Nucleus accumbens (tissue), 56 donors: ENCODE measurements at regions not wholly inside any gene's neighbourhood (a gene's known extent, or its start where the extent isn't known, plus 50 kb on each side); places are given as distances from the start of the nearest gene placed in this dataset.
"Not testable (repeated sequence)": the region's sequence is repeated elsewhere in the genome, so short reads cannot be mapped to it uniquely, and the experiment has no call there.

Experiments
- DNase-seq, 56 donors: peaks; one replicate each; lab custom pipeline; 2025; lab: John Stamatoyannopoulos, UW

DNA sequence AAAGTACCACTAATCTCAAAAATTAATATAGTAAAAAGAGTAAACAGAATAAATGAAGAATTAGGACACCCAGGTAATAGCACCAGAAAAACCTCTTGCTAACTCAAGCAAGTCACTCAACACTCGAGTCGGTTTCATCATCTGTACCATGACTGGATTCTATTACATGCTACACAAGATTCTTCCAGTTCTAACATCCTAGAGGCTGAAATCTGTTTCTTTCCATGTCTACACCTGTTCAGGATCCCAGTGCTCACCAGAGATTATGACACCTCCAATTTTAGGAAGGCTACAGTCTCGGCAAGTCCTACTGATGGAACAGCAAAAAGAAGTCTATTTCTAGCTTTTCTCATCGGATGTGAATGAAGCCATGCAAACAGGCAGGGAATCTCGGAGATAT lies 95.3 kb upstream of the ANK3 start:
- DNase-seq: no peak

DNA sequence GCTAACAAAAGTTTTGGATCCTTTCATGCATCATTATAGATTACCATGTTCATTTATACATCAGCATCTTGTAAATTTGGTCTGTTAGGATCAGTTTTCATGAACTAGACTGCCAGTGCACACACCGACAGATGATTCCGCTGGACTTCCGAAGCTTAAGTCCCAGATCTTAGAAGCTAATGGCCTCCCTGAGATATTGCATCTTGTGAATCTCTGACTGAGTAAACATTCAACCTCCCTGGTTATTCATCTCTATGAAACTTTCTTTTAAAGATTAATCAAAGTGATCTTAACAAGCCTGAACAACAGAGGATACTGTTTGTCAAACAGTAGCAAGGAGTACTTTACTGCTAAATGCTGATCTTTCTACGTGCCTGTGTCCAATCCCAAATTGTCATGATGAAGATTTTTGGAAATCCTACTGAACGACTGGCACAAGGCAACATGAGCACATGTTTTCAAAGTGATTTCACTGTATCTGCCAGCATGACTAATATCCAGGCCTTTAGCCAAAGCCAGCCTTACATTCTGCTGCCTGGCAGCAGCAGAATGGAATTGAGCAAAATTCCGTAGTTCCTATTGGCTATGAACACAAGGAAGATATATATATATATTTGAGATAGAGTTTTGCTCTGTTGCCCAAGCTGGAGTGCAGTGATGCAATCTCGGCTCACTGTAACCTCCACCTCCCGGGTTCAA lies 91.3 kb upstream of the ANK3 start:
- peak in 32 of 56 donors; percentile 3 to 61 (median 30) for DNase-seq

DNA sequence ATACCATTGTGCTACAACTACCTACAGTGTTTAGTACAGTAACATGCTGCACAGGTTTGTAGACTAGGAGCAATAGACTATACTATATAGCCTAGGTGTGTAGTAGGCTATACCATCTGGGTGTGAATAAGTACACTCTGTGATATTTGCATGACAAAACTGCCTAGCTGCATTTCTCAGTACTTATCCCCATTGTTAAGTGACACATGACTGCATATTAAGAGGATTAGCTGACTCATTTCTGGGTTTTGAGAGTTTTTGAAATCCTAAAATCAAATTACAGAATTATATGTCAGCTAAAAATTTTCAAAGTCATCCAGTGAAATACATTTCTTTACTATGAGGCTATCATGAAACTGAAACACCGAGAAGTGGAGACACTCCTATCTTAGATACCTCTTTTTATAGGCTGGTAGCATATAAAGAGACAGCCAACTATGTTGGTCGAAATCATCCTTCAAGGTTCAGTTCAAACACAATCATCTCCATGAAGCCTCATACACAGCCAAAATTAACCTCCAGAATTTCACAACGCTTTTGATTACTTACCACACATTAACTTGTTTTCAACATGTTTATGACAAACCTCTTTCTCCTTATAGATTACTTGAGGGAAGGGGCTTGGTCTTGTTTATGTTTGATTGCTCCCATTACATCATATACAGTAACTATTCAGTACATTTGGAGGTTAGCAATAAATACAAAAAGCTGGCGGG lies 89.8 kb upstream of the ANK3 start:
- DNase-seq: no peak

- no peak for DNase-seq
These were observed 86.8 kb upstream of the ANK3 start for GRCh38 chr10:60476451-60476850.

- DNase-seq: no peak
These were observed 83.9 kb upstream of the ANK3 start for GRCh38 chr10:60473557-60473956.

GRCh38 chr10:60470091-60470490 lies 80.4 kb upstream of the ANK3 start:
- no peak for DNase-seq

DNA sequence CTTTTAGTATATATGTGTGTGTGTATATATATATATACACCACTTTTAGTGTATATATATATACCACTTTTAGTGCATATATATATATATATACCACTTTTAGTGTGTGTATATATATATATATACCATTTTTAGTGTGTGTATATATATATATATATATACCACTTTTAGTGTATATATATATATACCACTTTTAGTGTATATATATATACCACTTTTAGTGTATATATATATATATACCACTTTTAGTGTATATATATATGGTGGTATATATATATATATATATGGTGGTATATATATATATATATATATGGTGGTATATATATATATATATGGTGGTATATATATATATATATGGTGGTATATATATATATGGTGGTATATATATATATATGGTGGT lies 79.5 kb upstream of the ANK3 start:
- DNase-seq: not testable (repeated sequence)

- DNase-seq: no peak
These were observed 77.5 kb upstream of the ANK3 start for GRCh38 chr10:60467202-60467546.

GRCh38 chr10:60466267-60467201 lies 76.9 kb upstream of the ANK3 start:
- no peak for DNase-seq

GRCh38 chr10:60465801-60466200 lies 76.1 kb upstream of the ANK3 start:
- DNase-seq: no peak

GRCh38 chr10:60464659-60465058 lies 75.0 kb upstream of the ANK3 start:
- DNase-seq: no peak

DNA sequence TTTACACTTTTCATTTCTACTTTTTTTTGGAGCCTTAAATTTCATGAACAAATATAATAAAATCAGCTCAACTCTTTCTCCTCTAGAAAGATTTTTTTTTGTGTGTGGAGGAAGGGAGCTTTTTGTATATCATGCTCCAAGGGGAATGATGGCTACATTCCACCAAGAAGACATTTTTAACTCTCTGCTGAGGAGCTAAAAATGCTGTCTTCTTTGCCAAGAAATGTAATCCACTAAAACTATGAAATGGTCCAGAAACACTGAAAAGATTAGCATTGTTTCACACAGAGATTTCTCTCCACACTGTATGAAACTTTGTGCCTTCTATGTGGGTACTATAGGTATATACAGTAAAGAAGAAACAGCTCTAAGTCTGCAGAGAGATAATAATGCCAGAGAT lies 74.1 kb upstream of the ANK3 start:
- no peak for DNase-seq

- DNase-seq: no peak
These were observed 72.0 kb upstream of the ANK3 start for GRCh38 chr10:60461688-60462087.

- DNase-seq: no peak
These were observed 70.2 kb upstream of the ANK3 start for GRCh38 chr10:60459701-60460457.

- DNase-seq: peak in 11 of 56 donors; percentile 2 to 47 (median 26)
These were observed 66.4 kb upstream of the ANK3 start for GRCh38 chr10:60456053-60456452.

GRCh38 chr10:60454336-60454735 lies 64.7 kb upstream of the ANK3 start:
- DNase-seq: no peak

- no peak for DNase-seq
These were observed 63.4 kb upstream of the ANK3 start for GRCh38 chr10:60453036-60453435.

DNA sequence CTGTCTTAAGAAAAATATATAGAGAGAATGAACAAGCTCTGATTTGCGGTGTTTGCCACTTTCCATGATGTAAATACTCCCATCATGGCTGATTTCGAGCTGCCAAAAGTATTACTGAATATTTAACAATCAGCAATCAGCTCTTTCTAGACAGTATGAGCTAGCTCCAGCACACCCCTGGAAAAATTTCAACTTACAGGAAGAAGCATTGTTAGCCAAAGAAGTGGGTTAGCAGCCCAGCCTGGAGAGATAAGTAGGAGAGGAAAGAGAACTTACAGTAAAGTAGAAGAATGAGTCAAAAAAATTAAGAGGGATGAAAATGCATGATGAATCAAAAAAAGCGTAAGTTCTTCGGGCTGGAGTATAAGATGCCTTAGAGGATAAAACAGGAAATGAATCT lies 60.6 kb upstream of the ANK3 start:
- DNase-seq: no peak

- no peak for DNase-seq
These were observed 58.6 kb upstream of the ANK3 start for GRCh38 chr10:60448246-60448645.

- no peak for DNase-seq
These were observed 57.2 kb upstream of the ANK3 start for GRCh38 chr10:60446851-60447250.
